ENCODE measurements at regions not wholly inside any gene's neighbourhood (a gene's known extent, or its start where the extent isn't known, plus 50 kb on each side); places are given as distances from the start of the nearest gene placed in this dataset.

- TF ChIP-seq POLR2AphosphoS5 (IDR thresholded peaks at IDR 0.05; ENCODE audit: low read depth) (no peak), EZH2phosphoT487 (IDR thresholded peaks at IDR 0.05; ENCODE audit: unreplicated experiment) (no peak)
These were observed 363.3 kb downstream of the ZNF516 start for GRCh38 chr18:76131738-76132137.

Measured in GM23338 (cell line).